Endothelial cell of umbilical vein (primary cell): ENCODE measurements at regions not wholly inside any gene's neighbourhood (a gene's known extent, or its start where the extent isn't known, plus 50 kb on each side); places are given as distances from the start of the nearest gene placed in this dataset.

Source experiments
- BruUV-seq: library from RNA; stranded (reverse); fragments of 400-500 nt; replicated peaks from 2 replicates; lab custom pipeline; 2021; lab: Mats Ljungman, UMichigan
- CTCF ChIA-PET: fragments of 300-600, 350-600 bp; sonication (Branson Sonifier 250); formaldehyde crosslinking; loops from one replicate; lab custom pipeline; 2021; ENCODE audit warnings: antibody characterized with exemption, inconsistent platforms; lab: Charles Lee
- POLR2A ChIA-PET: fragments of 300-600, 350-600 bp; sonication (Branson Sonifier 250); formaldehyde crosslinking; loops from one replicate; lab custom pipeline; 2021; ENCODE audit warnings: antibody characterized with exemption, inconsistent platforms; lab: Charles Lee
- DNase-seq: peaks from one replicate; pipeline ENCODE4 v3.0.0-alpha.2; 2011; ENCODE audit warnings: low read depth, low spot score
- FAIRE-seq: peaks from 2 replicates; lab custom pipeline; 2011; peaks lifted over from hg19 to GRCh38; lab: Jason Lieb, UNC
- H2AFZ ChIP-seq: 2 replicates; pipeline ENCODE4 v1.6.0; 2012; ENCODE audit warnings: low read depth, low read length, control low read depth, inconsistent platforms
- H3K27ac ChIP-seq: 2 replicates; pipeline ENCODE4 v1.5.1; 2011; ENCODE audit warnings: low read depth, mild to moderate bottlenecking, control low read depth, low read length, moderate library complexity; ENCODE audit not compliant: insufficient read depth
- H3K27me3 ChIP-seq, 2 experiments: 2 replicates each; pipeline versions ENCODE4 v1.6.0 to v1.6.1; 2011; ENCODE audit warnings: low read length in 2 of 2, mixed read lengths in 1 of 2; ENCODE audit not compliant: control insufficient read depth in 2 of 2, insufficient read depth in 2 of 2
- H3K36me3 ChIP-seq, 2 experiments: 2 replicates in 1 of 2; 3 replicates in 1 of 2; pipeline ENCODE4 v1.5.1; 2011; ENCODE audit warnings: low read length in 2 of 2, mild to moderate bottlenecking in 1 of 2, moderate library complexity in 1 of 2; ENCODE audit not compliant: control insufficient read depth in 2 of 2, insufficient read depth in 2 of 2; ENCODE audit errors: extremely low read depth in 1 of 2
- H3K4me1 ChIP-seq: 3 replicates; pipeline ENCODE4 v1.5.1; 2011; ENCODE audit warnings: mild to moderate bottlenecking, low read length; ENCODE audit not compliant: control insufficient read depth, insufficient read depth; ENCODE audit errors: extremely low read depth
- H3K4me2 ChIP-seq: 2 replicates; pipeline ENCODE4 v1.6.1; 2011; ENCODE audit warnings: low read length, control low read depth, mixed read lengths; ENCODE audit not compliant: insufficient read depth
- H3K4me3 ChIP-seq, 3 experiments: fragments of 200-600 bp in 1 of 3; sonication (generic), shearing (Covaris generic) in 1 of 3; replicated peaks in 1 of 3; 2 replicates each; pipeline ENCODE4 v1.5.1; 2011 to 2016; ENCODE audit warnings: control low read depth in 3 of 3, low read length in 3 of 3, mild to moderate bottlenecking in 2 of 3, inconsistent platforms in 1 of 3, low read depth in 1 of 3, moderate library complexity in 1 of 3; ENCODE audit not compliant: insufficient read depth in 1 of 3
- H3K79me2 ChIP-seq: 2 replicates; pipeline ENCODE4 v1.6.0; 2012; ENCODE audit warnings: low read length, inconsistent platforms; ENCODE audit not compliant: control insufficient read depth, insufficient read depth
- H3K9ac ChIP-seq: replicated peaks from 2 replicates; pipeline ENCODE3; 2011; ENCODE audit warnings: low read length, control low read depth; ENCODE audit not compliant: insufficient read depth; ENCODE audit errors: extremely low read depth
- H3K9me1 ChIP-seq: replicated peaks from 3 replicates; pipeline ENCODE4 v1.6.0; 2011; ENCODE audit warnings: mild to moderate bottlenecking, low read length; ENCODE audit not compliant: control insufficient read depth, insufficient read depth; ENCODE audit errors: extremely low read depth
- H3K9me3 ChIP-seq: replicated peaks from 2 replicates; pipeline ENCODE4 v1.5.1; 2012; ENCODE audit warnings: low read length, inconsistent platforms; ENCODE audit not compliant: control insufficient read depth, insufficient read depth
- H4K20me1 ChIP-seq: replicated peaks from 2 replicates; pipeline ENCODE3; 2011; ENCODE audit warnings: mild to moderate bottlenecking, low read length; ENCODE audit not compliant: control insufficient read depth, insufficient read depth; ENCODE audit errors: extremely low read depth
- EZH2 ChIP-seq: IDR thresholded peaks from 2 replicates; pipeline ENCODE4 v1.6.1; 2012; ENCODE audit warnings: borderline replicate concordance, low read depth, mild to moderate bottlenecking, moderate library complexity, low read length, inconsistent platforms; ENCODE audit not compliant: severe bottlenecking
- FOS ChIP-seq: IDR thresholded peaks from 2 replicates; pipeline ENCODE4 v1.6.1; 2011; ENCODE audit warnings: mild to moderate bottlenecking, low read length, moderate library complexity, borderline replicate concordance; ENCODE audit not compliant: insufficient read depth
- GATA2 ChIP-seq: IDR thresholded peaks from 2 replicates; pipeline ENCODE4 v1.7.0; 2011; ENCODE audit warnings: low read depth, mild to moderate bottlenecking, moderate library complexity, mixed read lengths, low read length; ENCODE audit not compliant: insufficient read length, insufficient read depth
- JUN ChIP-seq: IDR thresholded peaks from 2 replicates; pipeline ENCODE4 v1.6.1; 2011; ENCODE audit warnings: borderline replicate concordance, low read depth; ENCODE audit not compliant: insufficient read length, insufficient read depth
- MYC ChIP-seq: IDR thresholded peaks from one replicate; pipeline ENCODE4 v1.6.1; 2011; ENCODE audit warnings: mild to moderate bottlenecking, low read depth, low read length
- POLR2A ChIP-seq: IDR thresholded peaks from 2 replicates; pipeline ENCODE4 v1.6.1; 2012; ENCODE audit warnings: low read depth, mild to moderate bottlenecking, control low read depth, low read length
- POLR2AphosphoS5 ChIP-seq: IDR thresholded peaks from 2 replicates; pipeline ENCODE4 v1.6.1; 2012; ENCODE audit warnings: low read depth, mild to moderate bottlenecking, control low read depth, low read length, moderate library complexity; ENCODE audit not compliant: insufficient read depth
- dilution Hi-C: fragments of 300-500 bp; cut with MboI; formaldehyde crosslinking; loops from one replicate; pipeline ENCODE4 v1.15.0; 2019; ENCODE audit warnings: low sequenced_read_pairs; ENCODE audit not compliant: extremely low pct_ligation_motif_present
- intact Hi-C: fragments of 100-400 bp; cut with micrococcal nuclease; formaldehyde crosslinking; loops from one replicate; pipeline ENCODE4 v1.10.0; 2022
- TF ChIP-seq, protein P1 (sequence below), 2 donors: IDR thresholded peaks; 1 replicate in 1 of 2; 2 replicates in 1 of 2; pipeline ENCODE4 v1.5.1; 2011; ENCODE audit warnings: low read length in 2 of 2, mild to moderate bottlenecking in 2 of 2, moderate library complexity in 2 of 2, control low read depth in 1 of 2, inconsistent platforms in 1 of 2, low read depth in 1 of 2; ENCODE audit not compliant: insufficient read depth in 1 of 2; ENCODE audit errors: extremely low read depth in 1 of 2
- TF ChIP-seq, protein P2 (sequence below): IDR thresholded peaks from 2 replicates; pipeline ENCODE4 v1.6.1; 2011; ENCODE audit not compliant: insufficient read depth, insufficient read length

DNA sequence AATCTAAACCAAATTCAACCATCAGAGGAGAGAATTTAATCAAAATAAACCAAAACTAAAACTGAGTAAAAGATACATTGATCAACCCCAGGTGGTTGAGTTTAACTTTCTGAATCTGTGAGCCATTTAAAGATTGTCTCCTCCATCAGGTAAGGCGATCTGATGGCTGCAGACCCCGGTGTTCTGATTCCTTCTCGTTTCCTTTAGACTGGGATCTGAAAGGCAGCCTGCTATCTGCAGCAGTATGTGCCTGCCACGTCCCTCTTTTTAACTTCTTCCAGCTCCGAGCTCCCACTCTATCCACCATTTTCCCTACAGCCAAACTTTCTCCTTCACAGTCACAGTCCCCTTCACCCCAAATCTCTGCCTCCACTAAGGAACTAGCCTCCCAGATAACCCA, 66.1 kb upstream of the ARHGAP32 start:
- BruUV-seq, result no TSS peak
- no peak overlapping the region for H3K4me3 ChIP-seq
- H3K4me2 ChIP-seq, result no peak overlapping the region
- no peak for FAIRE-seq
- DNase-seq, result no peak
- H3K9me1 ChIP-seq, result no peaks in the 10 kb centered on the region
- H2AFZ ChIP-seq, result no peak overlapping the region
- ChIA-PET POLR2A (no interaction called here), CTCF (interaction anchor here (1.2 to 1.6 kb wide), 2 partner anchors 12 to 29 kb away, joined by 3 to 5 read pairs; no protein-coding TSS in a partner anchor)
- H3K27me3 ChIP-seq, result no peaks in the 10 kb centered on the region
- dilution Hi-C loops, result no loop called here
- no peaks in the 10 kb centered on the region for H3K36me3 ChIP-seq
- no peak overlapping the region for H3K27ac ChIP-seq
- H3K4me1 ChIP-seq, result no peaks in the 10 kb centered on the region
- H3K79me2 ChIP-seq, result no peaks in the 10 kb centered on the region
- peaks cover 2% of the 10 kb centered on the region for H4K20me1 ChIP-seq
- H3K9ac ChIP-seq, result no peak overlapping the region
- TF ChIP-seq POLR2A (no peak), POLR2AphosphoS5 (no peak), GATA2 (no peak), MYC (no peak), JUN (no peak), EZH2 (no peak), FOS (no peak)
- TF ChIP-seq, protein P1, sequence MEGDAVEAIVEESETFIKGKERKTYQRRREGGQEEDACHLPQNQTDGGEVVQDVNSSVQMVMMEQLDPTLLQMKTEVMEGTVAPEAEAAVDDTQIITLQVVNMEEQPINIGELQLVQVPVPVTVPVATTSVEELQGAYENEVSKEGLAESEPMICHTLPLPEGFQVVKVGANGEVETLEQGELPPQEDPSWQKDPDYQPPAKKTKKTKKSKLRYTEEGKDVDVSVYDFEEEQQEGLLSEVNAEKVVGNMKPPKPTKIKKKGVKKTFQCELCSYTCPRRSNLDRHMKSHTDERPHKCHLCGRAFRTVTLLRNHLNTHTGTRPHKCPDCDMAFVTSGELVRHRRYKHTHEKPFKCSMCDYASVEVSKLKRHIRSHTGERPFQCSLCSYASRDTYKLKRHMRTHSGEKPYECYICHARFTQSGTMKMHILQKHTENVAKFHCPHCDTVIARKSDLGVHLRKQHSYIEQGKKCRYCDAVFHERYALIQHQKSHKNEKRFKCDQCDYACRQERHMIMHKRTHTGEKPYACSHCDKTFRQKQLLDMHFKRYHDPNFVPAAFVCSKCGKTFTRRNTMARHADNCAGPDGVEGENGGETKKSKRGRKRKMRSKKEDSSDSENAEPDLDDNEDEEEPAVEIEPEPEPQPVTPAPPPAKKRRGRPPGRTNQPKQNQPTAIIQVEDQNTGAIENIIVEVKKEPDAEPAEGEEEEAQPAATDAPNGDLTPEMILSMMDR (IDR thresholded peaks at IDR 0.05; ENCODE audit: extremely low read depth in 1 of 2, insufficient read depth in 1 of 2, low read depth in 1 of 2, low read length in 2 of 2), result no peak
- TF ChIP-seq, protein P2, sequence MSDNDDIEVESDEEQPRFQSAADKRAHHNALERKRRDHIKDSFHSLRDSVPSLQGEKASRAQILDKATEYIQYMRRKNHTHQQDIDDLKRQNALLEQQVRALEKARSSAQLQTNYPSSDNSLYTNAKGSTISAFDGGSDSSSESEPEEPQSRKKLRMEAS, result no peak
- H3K9me3 ChIP-seq, result no peaks in the 10 kb centered on the region
- intact Hi-C loops, result no loop called here
